Mesodermal cell (in vitro differentiated cells): ENCODE measurements at regions not wholly inside any gene's neighbourhood (a gene's known extent, or its start where the extent isn't known, plus 50 kb on each side); places are given as distances from the start of the nearest gene placed in this dataset.

Experiments used
- H3K27ac ChIP-seq: 2 replicates; pipeline ENCODE4 v1.7.0; 2013; ENCODE audit warnings: mild to moderate bottlenecking, low read depth, low read length, moderate library complexity; ENCODE audit not compliant: severe bottlenecking
- H3K36me3 ChIP-seq: 2 replicates; pipeline ENCODE4 v1.7.1; 2013; ENCODE audit warnings: mild to moderate bottlenecking, low read length, moderate library complexity; ENCODE audit not compliant: control insufficient read depth, insufficient read depth
- H3K4me1 ChIP-seq: one replicate; pipeline ENCODE4 v1.7.1; 2013; ENCODE audit warnings: mild to moderate bottlenecking, low read length; ENCODE audit not compliant: insufficient read depth, control insufficient read depth, poor library complexity, severe bottlenecking
- H3K4me3 ChIP-seq: 2 replicates; pipeline ENCODE4 v1.7.0; 2013; ENCODE audit warnings: low read length, control low read depth, mild to moderate bottlenecking; ENCODE audit not compliant: insufficient read depth, poor library complexity, severe bottlenecking; ENCODE audit errors: extremely low read depth
- H3K9me3 ChIP-seq: 2 replicates; pipeline ENCODE4 v1.7.1; 2013; ENCODE audit warnings: mild to moderate bottlenecking, low read length, moderate library complexity; ENCODE audit not compliant: control insufficient read depth
- WGBS, 2 experiments: methylation state at CpG; one replicate each; pipeline ENCODE4 v1.1.5; 2013; ENCODE audit warnings: missing lambda C conversion rate in 2 of 2; ENCODE audit not compliant: insufficient coverage in 2 of 2; 5-methylcytosine and 5-hydroxymethylcytosine counted together

GRCh38 chr11:92784331-92784730 is 185.1 kb upstream of the MTNR1B start:
- H3K27ac ChIP-seq = no peak overlapping the region

GRCh38 chr11:92787638-92788037 is 181.8 kb upstream of the MTNR1B start:
- 100% methylated on average over 2 of the region's 2 CpGs; no CpG with 5 or more reads in 1 of the 2 experiments for WGBS, 2 experiments
- Histone ChIP-seq H3K27ac (no peak overlapping the region), H3K4me1 (no peaks in the 10 kb centered on the region), H3K36me3 (peaks cover 7% of the 10 kb centered on the region), H3K9me3 (no peaks in the 10 kb centered on the region), H3K4me3 (no peak overlapping the region)

More at GRCh38 chr11:92784331-92784730, 185.1 kb upstream of the MTNR1B start:
- Histone ChIP-seq H3K9me3 (no peaks in the 10 kb centered on the region), H3K4me1 (no peaks in the 10 kb centered on the region), H3K36me3 (no peaks in the 10 kb centered on the region), H3K4me3 (no peak overlapping the region)
- 82 to 86% methylated on average over 3 of the region's 6 CpGs for WGBS, 2 experiments

GRCh38 chr11:92789761-92790160 is 179.7 kb upstream of the MTNR1B start:
- Histone ChIP-seq H3K27ac (no peak overlapping the region), H3K36me3 (peaks cover 8% of the 10 kb centered on the region), H3K4me3 (no peak overlapping the region), H3K4me1 (no peaks in the 10 kb centered on the region), H3K9me3 (no peaks in the 10 kb centered on the region)
- 90 to 96% methylated on average over 7 of the region's 9 CpGs for WGBS, 2 experiments

- peaks cover 8% of the 10 kb centered on the region for H3K36me3 ChIP-seq
- no peaks in the 10 kb centered on the region for H3K4me1 ChIP-seq
- 80 to 86% methylated on average over 1 of the region's 1 CpG for WGBS, 2 experiments
- H3K4me3 ChIP-seq = no peak overlapping the region
- no peaks in the 10 kb centered on the region for H3K9me3 ChIP-seq
- no peak overlapping the region for H3K27ac ChIP-seq
Observed at GRCh38 chr11:92790366-92790765, 179.1 kb upstream of the MTNR1B start.

GRCh38 chr11:92790926-92791616 is 178.4 kb upstream of the MTNR1B start:
- Histone ChIP-seq H3K27ac (no peak overlapping the region), H3K9me3 (no peaks in the 10 kb centered on the region), H3K36me3 (peaks cover 8% of the 10 kb centered on the region), H3K4me3 (no peak overlapping the region), H3K4me1 (no peaks in the 10 kb centered on the region)

- H3K4me3 ChIP-seq = no peak overlapping the region
- no peaks in the 10 kb centered on the region for H3K4me1 ChIP-seq
- 90% methylated on average over 2 of the region's 3 CpGs; no CpG with 5 or more reads in 1 of the 2 experiments for WGBS, 2 experiments
- H3K9me3 ChIP-seq = no peaks in the 10 kb centered on the region
- H3K36me3 ChIP-seq = peaks cover 8% of the 10 kb centered on the region
- no peak overlapping the region for H3K27ac ChIP-seq
Observed at GRCh38 chr11:92791886-92792285, 177.6 kb upstream of the MTNR1B start.

GRCh38 chr11:92793189-92793588 is 176.3 kb upstream of the MTNR1B start:
- 45 to 52% methylated on average over 4 of the region's 4 CpGs for WGBS, 2 experiments
- H3K27ac ChIP-seq = no peak overlapping the region
- H3K4me3 ChIP-seq = no peak overlapping the region
- no peaks in the 10 kb centered on the region for H3K9me3 ChIP-seq
- H3K4me1 ChIP-seq = no peaks in the 10 kb centered on the region
- peaks cover 8% of the 10 kb centered on the region for H3K36me3 ChIP-seq

- H3K4me1 ChIP-seq = no peaks in the 10 kb centered on the region
- WGBS, 2 experiments = 89 to 100% methylated on average over 1 of the region's 2 CpGs
- no peak overlapping the region for H3K4me3 ChIP-seq
- no peak overlapping the region for H3K27ac ChIP-seq
- H3K9me3 ChIP-seq = no peaks in the 10 kb centered on the region
- H3K36me3 ChIP-seq = peaks cover 12% of the 10 kb centered on the region
Observed at GRCh38 chr11:92794783-92795182, 174.7 kb upstream of the MTNR1B start.

GRCh38 chr11:92796744-92797143 is 172.7 kb upstream of the MTNR1B start:
- H3K4me1 ChIP-seq = no peaks in the 10 kb centered on the region
- H3K4me3 ChIP-seq = no peak overlapping the region
- H3K9me3 ChIP-seq = no peaks in the 10 kb centered on the region
- WGBS, 2 experiments = 100% methylated on average over 1 of the region's 1 CpG
- H3K27ac ChIP-seq = no peak overlapping the region
- peaks cover 16% of the 10 kb centered on the region for H3K36me3 ChIP-seq

GRCh38 chr11:92797874-92798273 is 171.6 kb upstream of the MTNR1B start:
- H3K9me3 ChIP-seq = no peaks in the 10 kb centered on the region
- no peak overlapping the region for H3K27ac ChIP-seq
- peaks cover 9% of the 10 kb centered on the region for H3K36me3 ChIP-seq
- no peak overlapping the region for H3K4me3 ChIP-seq
- WGBS, 2 experiments = 83 to 91% methylated on average over 3 of the region's 6 CpGs
- H3K4me1 ChIP-seq = no peaks in the 10 kb centered on the region

GRCh38 chr11:92801685-92802084 is 167.8 kb upstream of the MTNR1B start:
- H3K27ac ChIP-seq = no peak overlapping the region
- no peaks in the 10 kb centered on the region for H3K4me1 ChIP-seq
- 91 to 98% methylated on average over 7 to 12 of the region's 13 CpGs for WGBS, 2 experiments
- H3K36me3 ChIP-seq = peaks cover 9% of the 10 kb centered on the region
- no peak overlapping the region for H3K4me3 ChIP-seq
- no peaks in the 10 kb centered on the region for H3K9me3 ChIP-seq
